ENCODE measurements at regions not wholly inside any gene's neighbourhood (a gene's known extent, or its start where the extent isn't known, plus 50 kb on each side); places are given as distances from the start of the nearest gene placed in this dataset.
A peak's percentile ranks its signal among the peaks of the same experiment; 100 is the strongest.

- POLR2A ChIA-PET = interaction anchor here (1.4 kb wide), 1 partner anchor 9 kb away, joined by 3 read pairs; no protein-coding TSS in a partner anchor
- TF ChIP-seq CTCF (IDR thresholded peaks at IDR 0.05; ENCODE audit: low read depth, low read length) = no peak
- no peak for DNase-seq (ENCODE audit: low read depth, low spot score)
- Histone ChIP-seq H3K9me3 (ENCODE audit: control insufficient read depth, insufficient read depth, low read length) (peaks cover 5% of the 10 kb centered on the region; the same call in 1 of the 2 replicates), H3K27me3 (ENCODE audit: control insufficient read depth, insufficient read depth, low read length) (peaks cover 31% of the 10 kb centered on the region), H3K27ac (ENCODE audit: low read depth, low read length) (no peak overlapping the region), H3K4me3 (ENCODE audit: low read depth, low read length) (no peak overlapping the region)
- CTCF ChIA-PET = no interaction called here
Observed at GRCh38 chr15:69749274-69749673, 296.7 kb downstream of the RPLP1 start.

- DNase-seq (ENCODE audit: low read depth, low spot score) = no peak
- CTCF ChIA-PET = interaction anchor here (1.0 kb wide), 1 partner anchor 9 kb away, joined by 3 read pairs; no protein-coding TSS in a partner anchor
- H3K27ac ChIP-seq (ENCODE audit: low read depth, low read length) = no peak overlapping the region
- no peak overlapping the region for H3K4me3 ChIP-seq (ENCODE audit: low read depth, low read length)
- POLR2A ChIA-PET = no interaction called here
- TF ChIP-seq CTCF (IDR thresholded peaks at IDR 0.05; ENCODE audit: low read depth, low read length) = 0 out of 2 replicates have a peak, but pooled peaks have one; percentile 15
- peaks cover 26% of the 10 kb centered on the region for H3K27me3 ChIP-seq (ENCODE audit: control insufficient read depth, insufficient read depth, low read length)
- peaks cover 5% of the 10 kb centered on the region; the same call in 1 of the 2 replicates for H3K9me3 ChIP-seq (ENCODE audit: control insufficient read depth, insufficient read depth, low read length)
Observed at GRCh38 chr15:69749797-69750196, 297.2 kb downstream of the RPLP1 start.

- H3K27ac ChIP-seq (ENCODE audit: low read depth, low read length) = no peak overlapping the region
- CTCF ChIA-PET = interaction anchor here (1.0 kb wide), 1 partner anchor 8 kb away, joined by 3 read pairs; no protein-coding TSS in a partner anchor
- no peak for TF ChIP-seq CTCF (IDR thresholded peaks at IDR 0.05; ENCODE audit: low read depth, low read length)
- H3K9me3 ChIP-seq (ENCODE audit: control insufficient read depth, insufficient read depth, low read length) = peaks cover 5% of the 10 kb centered on the region; the same call in 1 of the 2 replicates
- POLR2A ChIA-PET = no interaction called here
- no peak for DNase-seq (ENCODE audit: low read depth, low spot score)
- H3K27me3 ChIP-seq (ENCODE audit: control insufficient read depth, insufficient read depth, low read length) = peaks cover 25% of the 10 kb centered on the region
- H3K4me3 ChIP-seq (ENCODE audit: low read depth, low read length) = no peak overlapping the region
Observed at GRCh38 chr15:69750253-69750652, 297.6 kb downstream of the RPLP1 start.

- TF ChIP-seq CTCF (IDR thresholded peaks at IDR 0.05; ENCODE audit: low read depth, low read length) = no peak
- Histone ChIP-seq H3K27me3 (ENCODE audit: control insufficient read depth, insufficient read depth, low read length) (peaks cover 22% of the 10 kb centered on the region), H3K9me3 (ENCODE audit: control insufficient read depth, insufficient read depth, low read length) (peaks cover 5% of the 10 kb centered on the region; the same call in 1 of the 2 replicates), H3K4me3 (ENCODE audit: low read depth, low read length) (no peak overlapping the region), H3K27ac (ENCODE audit: low read depth, low read length) (no peak overlapping the region)
- no peak for DNase-seq (ENCODE audit: low read depth, low spot score)
- POLR2A ChIA-PET = no interaction called here
- CTCF ChIA-PET = no interaction called here
Observed at GRCh38 chr15:69751147-69751546, 298.5 kb downstream of the RPLP1 start.

GRCh38 chr15:69751566-69751965, 298.9 kb downstream of the RPLP1 start:
- no peak for TF ChIP-seq CTCF (IDR thresholded peaks at IDR 0.05; ENCODE audit: low read depth, low read length)
- CTCF ChIA-PET = no interaction called here
- peaks cover 5% of the 10 kb centered on the region; the same call in 1 of the 2 replicates for H3K9me3 ChIP-seq (ENCODE audit: control insufficient read depth, insufficient read depth, low read length)
- no peak for DNase-seq (ENCODE audit: low read depth, low spot score)
- POLR2A ChIA-PET = no interaction called here
- H3K27ac ChIP-seq (ENCODE audit: low read depth, low read length) = no peak overlapping the region
- H3K4me3 ChIP-seq (ENCODE audit: low read depth, low read length) = no peak overlapping the region
- peaks cover 19% of the 10 kb centered on the region for H3K27me3 ChIP-seq (ENCODE audit: control insufficient read depth, insufficient read depth, low read length)

Measured in AG04450 (cell line).